NCI-H1417 (cell line): ENCODE measurements at regions not wholly inside any gene's neighbourhood (a gene's known extent, or its start where the extent isn't known, plus 50 kb on each side); places are given as distances from the start of the nearest gene placed in this dataset.
"Not testable (repeated sequence)": the region's sequence is repeated elsewhere in the genome, so short reads cannot be mapped to it uniquely, and the experiment has no call there.

Experiments
- DNase-seq, 3 experiments: peaks; one replicate each; lab custom pipeline; 2025; lab: John Stamatoyannopoulos, UW

DNA sequence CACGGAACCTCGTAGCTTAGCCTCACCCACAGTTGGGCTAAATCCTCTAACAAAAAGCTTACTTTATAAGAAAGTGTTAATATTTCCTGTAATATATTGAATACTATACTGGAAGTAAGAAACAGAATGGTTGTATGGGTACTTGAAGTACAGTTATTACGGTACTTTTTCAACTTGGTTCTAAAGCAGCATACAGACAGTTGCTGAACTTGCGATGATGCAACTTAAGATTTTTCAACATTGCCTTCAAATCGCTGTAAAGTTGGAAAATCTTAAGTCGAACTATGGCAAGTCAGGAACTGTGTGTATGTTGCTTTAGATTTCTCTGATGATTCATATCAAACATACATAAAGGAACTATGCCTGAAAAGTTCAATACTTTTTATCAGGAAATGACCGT is 204.4 kb upstream of the C2CD4B start:
- DNase-seq = no peak

DNA sequence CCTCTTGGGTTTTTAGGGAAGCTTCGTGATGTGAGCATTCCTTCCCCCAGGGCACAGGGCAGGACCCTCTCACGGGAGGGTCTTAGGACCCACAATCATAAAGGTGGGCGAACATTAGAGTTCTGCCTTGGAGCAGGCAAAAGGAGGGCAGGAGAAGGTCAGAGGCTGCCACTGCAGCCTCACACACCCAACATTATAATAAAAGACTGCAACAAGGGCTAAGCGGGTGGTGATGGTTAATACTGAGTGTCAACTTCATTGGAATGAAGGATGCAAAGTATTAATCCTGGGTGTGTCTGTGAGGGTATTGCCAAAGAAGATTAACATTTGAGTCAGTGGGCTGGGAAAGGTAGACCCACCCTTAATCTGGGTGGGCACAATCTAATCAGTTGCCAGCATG is 206.6 kb upstream of the C2CD4B start:
- not testable (repeated sequence) for DNase-seq

DNA sequence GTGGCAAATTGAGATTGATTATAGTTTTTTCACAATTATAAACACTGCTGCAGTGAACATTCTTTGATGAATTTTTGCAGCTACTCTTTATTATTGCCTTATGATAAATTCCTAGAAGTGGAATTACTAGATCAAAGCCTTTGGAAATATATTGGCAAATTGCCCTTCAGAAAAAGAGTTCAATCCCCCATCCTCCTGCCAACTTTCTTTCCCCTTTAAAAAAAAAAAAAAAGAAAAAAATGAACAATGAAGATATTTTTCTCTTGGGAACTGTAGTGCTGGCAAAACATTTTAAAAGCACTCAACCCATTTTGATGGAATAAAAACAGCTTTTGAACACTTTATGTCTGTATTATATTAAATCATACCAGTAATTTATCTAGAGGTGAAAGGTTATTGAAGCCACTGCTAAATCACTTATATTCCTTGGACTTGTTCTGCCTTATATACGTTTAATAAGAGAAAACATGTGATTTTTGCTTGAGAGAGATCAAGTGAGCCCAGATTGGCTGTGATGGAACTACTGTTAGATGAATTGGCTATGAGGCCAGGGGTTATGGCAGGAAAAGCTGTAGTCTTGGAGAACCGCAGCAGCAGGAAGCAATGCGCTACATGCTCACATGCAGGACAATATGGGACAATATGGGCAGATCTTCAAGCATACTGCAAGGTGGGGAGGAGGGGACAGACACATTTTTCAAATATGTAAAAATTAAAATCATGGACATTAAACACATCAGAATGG is 212.8 kb upstream of the C2CD4B start:
- no peak for DNase-seq

DNA sequence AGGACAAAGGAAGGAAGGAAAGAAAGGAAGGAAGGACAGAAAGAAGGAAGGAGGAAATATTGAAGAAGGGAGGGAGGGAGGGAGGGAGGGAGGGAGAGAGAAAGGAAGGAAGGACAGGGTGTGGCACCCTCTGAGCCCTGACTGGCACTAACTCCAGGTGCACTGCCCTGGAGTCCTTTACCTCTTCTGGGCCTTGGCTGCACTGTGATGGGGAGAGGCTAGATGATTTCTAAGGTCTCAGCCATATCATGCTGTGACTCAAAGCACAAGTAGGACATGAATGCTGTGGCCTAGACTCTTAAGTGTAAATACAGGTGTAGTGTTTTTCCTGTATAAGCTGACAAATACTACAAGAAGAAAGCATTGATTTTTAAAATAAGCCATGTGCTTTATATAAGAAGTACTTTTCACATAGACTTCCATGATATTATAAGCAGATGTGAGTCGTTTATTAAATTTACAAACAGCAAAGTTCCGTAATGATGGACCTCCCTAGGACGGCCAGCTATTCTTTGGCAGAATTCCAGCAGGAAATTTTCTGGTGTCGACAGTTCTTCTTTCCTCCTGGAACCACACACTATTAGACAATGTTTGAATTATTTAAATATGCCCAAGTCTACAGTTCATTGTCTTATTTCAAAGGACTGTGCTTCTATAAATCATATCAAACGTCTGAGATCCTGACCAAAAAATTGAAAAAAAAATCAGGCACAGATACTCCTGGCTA is 213.8 kb upstream of the C2CD4B start:
- no peak for DNase-seq

DNA sequence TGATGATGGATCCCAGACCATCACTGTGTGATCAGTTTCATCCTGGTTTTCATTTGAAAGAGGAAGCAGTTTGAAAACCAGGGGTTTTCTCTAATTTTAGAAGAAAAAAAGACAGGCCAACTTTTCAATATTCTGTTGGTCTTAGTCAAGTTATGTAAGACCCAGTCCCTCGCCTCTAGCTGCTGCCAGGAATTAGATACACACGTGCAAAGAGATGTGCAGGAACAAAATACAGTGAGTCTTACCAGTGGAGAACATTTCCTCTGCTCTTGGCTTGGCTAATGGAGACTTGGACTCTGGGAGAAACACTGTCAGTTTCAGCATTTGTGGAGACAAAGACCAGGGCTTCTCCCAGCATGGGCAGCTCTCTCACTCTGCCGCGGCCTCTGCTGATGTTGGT is 214.9 kb upstream of the C2CD4B start:
- no peak for DNase-seq

DNA sequence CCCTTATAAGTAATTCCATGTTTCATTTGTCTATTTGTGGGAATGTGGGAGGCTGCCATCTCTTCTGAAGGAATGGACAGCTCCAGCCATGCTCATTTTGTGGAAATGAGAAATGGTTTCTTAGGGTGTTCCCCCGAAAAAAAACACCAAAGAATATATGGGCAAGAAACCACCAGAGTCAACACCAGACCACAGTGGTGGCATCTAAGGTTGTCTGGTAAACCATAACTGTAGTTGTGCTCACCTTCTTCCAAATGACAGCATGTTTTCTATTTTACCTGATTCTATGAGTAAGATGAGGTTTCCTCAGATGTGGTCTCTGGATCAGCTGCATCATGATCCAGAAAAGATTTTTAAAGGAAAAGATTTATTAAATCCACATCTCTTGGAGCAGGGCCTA is 217.0 kb upstream of the C2CD4B start:
- DNase-seq = no peak

DNA sequence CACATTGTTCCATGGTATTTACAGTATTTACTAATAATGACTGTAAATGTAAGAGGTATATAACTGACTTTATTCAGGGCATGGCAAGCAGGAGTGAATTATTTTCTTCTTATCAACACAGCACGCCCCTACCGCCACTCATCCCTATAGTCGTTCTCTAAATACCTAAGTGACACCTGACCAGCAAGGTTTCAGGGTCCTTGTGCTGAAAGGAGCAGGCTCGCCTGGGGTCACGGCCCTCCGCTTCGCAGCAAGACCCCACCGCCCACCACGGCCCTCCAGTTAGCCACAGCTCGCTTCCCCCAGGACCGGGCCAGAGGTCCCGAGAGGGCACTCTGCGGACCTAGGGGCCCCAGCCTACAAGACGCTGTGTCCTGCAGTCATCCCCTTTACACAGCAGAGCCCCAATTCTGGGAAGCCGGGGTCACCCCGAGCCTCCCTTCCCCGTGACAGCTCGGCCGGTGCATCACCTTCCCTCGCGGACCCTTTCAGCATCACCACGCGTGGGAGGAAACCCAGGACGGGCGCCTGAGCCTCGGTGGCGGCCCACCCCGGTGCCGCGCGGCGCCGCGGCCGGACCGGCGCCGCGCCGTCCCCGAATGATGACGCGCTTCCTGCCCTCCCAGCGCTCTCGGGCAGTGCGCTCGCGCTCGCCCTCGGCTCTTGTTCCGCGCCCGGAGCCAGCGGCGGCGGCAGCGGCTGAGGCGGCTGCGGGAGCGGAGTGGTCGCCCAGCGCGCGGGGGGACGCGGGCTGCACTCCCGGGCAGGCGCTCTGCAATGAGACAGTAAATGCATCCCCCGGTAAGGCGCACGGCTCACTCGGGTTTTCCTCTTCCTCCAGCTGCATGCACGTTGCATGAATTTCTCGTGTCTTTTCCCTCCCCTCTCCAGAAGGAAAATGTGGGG is 225.1 kb upstream of the C2CD4B start, which contains the start of gene TLN2:
TLN2 (plus strand) TSS at position 666 of the 906 bp plus-strand sequence.
- peak; percentile 70 to 88 (median 87) for DNase-seq

DNA sequence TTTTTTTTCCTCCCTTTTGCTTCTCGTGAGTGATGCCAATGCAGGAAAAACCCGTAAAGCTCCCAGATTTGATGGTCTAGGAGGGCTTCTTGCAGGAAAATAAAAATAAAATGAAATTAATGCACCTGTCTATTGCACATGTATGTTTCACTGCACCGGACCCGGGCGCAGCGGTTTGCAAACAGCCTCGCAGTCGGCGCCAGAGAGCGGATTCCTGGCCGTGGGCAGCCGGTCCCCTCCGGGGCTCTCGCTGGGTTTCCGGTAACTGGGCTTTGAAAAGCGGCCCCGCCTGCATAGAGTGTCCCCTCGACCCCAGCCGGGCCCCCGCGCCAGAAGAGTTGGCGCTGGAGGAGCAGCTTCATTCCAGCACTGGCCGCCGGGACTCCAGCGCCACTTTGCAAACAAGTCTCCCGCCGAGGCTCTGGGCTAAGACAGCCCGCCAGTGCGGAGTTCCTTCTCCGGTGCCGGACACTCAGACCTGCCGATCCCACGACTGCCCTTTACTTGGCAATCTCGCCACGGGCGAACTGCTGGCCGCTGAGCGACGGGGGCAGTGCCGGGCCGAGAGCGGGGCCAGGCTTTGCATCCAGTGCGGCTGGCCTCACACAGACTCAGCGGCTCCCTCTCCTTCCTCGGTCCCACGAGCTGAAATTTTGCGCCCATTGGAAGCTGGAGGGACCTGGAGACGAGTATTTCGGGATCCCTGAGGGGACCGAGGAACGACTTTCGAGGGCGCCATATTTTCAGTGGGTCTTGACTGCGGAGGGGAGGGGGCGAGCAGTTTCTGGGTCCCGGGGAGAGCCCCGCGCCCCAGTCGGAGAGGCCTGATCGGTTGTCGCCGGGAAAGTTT is 225.9 kb upstream of the C2CD4B start:
- DNase-seq = peak; percentile 23 to 84 (median 77)

DNA sequence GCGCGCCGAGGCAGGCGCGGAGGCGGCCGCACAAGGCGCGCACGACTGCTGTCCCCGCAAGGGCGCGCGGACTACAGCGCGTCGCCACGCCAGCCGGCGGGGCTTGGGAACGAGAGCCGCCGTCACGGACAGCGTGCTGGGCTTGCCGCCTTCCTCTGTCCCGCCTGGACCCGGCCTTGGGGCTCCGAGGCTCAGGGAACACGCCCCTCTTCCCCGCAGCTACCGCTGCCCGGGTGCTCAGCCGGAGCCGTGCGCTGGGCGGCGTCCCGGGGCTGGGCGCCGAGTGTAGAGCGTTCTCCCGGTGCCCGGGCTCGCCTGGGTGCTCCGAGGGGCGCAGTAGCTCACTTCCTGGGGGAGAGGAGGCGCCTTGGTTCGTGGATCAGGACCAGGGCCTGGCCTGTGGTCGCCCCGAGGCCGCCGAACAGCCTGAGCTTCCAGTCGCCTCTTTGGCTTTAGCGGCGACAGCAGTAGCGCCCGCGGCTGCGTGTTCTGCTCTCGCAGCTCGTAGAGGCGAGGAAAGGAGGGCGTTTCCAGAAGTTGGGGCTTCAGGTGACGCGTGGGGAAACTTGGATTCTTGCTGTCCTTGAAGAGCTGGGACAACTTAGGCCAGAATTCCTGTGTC is 226.7 kb upstream of the C2CD4B start:
- peak; percentile 11 to 77 (median 70) for DNase-seq

DNA sequence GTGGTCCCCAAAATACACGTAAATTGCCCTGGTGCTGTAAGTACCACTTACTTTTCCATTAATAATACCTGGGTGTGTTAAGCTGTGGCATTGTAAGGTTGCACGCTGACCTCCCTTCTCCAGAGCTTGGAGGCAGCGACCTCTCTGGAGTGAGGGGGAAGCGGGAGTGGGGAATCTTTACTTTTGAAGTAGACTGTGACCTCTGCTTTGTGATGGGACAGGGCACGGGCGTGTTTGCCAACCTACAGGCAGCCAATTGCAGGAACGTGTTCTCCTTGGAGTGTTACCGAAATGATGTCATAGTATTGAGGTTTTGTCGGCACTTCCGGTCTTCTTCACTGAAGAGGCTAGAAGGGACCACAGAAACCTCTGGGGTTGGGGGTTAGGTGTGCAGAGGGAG is 227.3 kb upstream of the C2CD4B start:
- DNase-seq = peak in 1 of 3 experiments; percentile 51

DNA sequence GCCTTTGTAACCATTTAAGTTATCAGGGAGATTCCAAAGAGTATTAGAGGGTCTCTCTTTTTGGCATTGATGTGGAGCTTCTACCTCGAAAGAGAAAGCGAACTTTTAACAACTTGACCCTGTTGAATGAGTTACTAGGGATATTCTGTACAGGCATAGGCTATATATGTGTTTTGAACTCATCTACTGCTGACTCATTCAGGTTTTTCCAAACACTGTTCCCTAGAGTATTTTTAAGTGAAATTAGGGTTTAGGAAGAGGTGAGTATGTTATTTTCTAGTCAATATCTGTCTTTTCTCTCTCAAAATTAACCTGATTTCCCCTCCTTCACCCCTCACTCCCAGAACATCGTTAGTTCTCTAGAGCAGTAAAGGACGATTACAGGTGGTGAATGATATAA is 228.1 kb upstream of the C2CD4B start:
- DNase-seq = no peak

DNA sequence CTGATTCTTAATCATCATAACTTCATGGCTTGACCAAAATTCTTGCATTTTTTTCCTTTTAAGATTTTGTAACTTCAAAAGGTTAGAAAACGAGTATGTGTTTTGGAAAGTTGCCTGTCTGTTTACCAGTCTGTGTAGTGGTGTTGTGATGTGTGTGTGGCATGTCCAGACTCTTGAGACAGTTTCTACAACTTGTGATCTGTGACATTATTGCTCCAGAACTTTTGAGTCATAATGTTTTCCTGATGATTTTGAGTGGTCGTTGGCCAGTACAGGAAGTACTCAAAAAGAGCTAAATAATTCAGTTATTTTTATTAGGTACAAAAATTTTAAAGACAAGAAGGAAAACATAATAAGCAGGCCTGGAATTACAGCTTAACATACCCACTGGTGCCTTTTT is 229.0 kb upstream of the C2CD4B start:
- DNase-seq = no peak

DNA sequence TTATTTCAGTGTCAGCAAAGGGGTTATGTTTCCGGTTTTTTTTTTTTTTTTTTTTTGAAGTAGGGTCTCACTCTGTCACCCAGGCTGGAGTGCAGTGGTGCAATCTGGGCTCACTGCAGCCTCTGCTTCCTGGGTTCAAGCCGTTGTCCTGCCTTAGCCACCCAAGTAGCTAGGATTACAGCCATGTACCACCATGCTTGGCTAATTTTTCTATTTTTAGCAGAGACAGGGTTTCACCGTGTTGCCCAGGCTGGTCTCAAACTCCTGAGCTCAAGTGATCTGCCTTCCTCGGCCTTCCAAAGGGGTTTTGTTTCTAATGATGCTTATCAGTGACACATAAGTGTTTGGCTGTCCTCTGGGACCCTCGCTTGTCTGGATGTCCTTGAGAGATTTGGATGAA is 235.7 kb upstream of the C2CD4B start:
- no peak for DNase-seq

DNA sequence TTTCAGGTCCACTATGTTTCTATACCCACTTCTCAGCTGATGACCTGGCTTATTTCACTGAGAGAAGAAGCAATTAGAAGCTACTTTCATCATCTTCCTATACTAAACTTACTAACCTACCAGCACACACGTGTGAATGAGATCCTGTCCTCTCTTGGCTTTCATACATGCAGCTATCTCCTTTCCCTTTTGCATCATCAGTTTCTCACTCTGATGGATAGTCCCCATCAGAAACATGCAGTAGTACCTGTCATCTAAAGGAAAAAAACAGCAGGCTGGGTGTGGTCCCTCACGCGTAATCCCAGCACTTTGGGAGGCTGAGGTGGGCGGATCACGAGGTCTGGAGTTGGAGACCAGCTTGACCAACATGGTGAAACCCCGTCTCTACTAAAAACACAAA is 237.6 kb upstream of the C2CD4B start:
- DNase-seq = peak in 1 of 3 experiments; percentile 28

DNA sequence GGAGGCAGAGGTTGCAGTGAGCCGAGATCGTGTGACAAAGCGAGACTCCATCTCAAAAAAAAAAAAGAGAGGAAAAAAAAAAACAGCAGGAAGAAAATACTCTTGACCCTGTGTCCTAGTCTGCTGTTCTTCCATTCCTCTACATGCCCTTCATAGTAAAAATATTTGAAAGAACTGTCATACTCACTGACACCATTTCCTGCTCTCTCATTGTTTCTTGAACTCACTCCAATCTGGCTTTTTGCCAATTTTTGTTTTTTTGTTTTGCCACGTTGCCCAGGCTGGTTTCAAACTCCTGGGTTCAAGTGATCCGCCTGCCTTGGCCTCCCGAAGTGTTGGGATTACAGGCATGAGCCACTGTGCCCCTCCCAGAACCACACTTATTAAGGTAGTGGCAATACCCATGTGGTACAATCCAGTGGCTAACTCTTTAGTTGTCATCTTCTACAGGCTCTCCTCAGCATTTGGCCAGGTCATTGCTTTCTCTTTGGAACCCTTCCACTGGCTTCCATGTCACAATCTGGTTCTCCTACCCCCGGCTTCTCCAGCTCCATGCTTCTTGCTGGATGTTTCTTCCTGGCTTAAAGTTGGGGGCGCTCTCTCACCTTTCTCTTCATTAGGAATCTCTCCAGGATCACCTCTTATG is 238.2 kb upstream of the C2CD4B start:
- DNase-seq = no peak

DNA sequence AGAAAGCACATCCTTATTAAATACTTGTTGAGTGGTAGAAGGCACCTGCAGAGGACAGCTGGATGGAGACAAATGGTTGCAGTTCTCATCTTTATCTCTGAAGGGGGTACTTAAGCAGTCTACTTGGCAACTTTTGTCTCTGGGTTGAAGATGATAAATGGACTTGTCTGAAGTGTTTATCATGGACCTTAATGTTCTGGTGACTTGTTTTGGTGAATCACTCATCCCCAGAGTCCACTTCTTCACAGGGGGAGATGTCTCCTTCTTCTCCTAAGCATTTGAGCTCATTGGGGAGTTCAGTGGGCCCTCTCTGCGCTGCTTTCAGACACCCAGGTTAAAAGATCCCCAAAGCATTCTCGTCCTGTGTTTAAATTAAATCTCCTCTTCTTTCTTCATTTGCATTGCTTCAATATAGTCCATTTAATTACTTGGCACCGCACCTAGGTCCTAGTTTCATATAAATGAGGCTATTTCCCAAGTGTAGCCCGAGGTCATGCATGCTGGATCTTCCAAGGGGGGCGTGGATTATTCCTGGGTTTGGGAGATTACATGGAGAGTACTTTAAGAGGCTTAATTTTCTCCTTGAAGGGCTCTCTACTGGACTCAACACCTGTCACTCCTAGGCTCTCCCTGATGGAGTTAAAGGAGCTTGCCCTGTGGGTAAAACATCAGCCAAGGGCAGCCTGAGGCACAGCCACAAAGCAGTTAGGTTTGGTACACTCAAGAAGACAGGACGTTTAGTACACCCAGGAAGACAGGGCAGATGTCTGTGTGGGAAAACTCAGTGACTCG is 239.3 kb upstream of the C2CD4B start:
- DNase-seq = peak; percentile 17 to 89 (median 75)

DNA sequence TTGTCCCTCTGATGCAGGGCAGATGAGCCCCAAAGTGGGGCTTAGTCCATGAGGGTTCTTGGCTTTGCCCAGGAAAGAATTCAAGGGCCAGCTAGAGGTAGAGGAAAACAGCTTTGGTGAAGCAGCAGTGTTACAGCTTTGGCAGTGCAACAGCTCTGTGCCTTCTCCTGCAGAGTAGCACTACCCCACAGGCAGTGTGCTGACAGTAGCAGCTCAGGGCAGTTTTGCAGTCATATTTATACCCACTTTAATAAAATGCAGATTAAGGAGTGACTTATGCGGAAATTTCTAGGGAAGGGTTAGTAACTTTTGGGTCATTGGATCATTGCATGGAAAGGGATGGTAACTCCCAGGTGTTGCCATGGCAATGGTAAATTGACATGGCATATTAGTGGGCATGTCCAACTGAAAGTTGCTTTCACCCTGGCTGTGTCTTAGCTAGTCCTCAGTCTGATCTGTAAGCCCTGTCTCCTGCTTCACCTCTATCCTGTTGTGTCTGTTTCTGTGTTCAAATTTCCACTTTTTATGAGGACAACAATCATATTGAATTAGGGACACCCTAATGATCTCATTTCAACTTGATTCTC is 241.3 kb upstream of the C2CD4B start:
- DNase-seq = no peak

DNA sequence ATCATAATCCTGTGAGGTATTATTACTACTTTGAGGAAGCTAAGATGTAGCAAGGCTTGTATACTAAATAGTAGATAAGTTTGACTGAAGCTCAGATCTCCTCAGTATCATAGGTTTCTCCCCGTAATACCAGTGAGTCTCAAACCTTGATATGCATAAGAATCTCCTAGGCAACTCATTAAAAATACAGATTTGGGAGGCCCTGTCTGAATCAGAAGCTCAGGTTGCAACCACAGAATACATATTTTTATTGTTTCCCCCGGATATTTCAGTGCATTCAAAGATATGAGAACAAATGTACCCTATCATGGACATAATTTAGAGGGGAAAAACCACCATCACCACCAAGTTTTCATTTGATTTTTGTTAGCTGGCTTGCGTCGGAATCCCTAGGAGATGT is 242.1 kb upstream of the C2CD4B start:
- no peak for DNase-seq

DNA sequence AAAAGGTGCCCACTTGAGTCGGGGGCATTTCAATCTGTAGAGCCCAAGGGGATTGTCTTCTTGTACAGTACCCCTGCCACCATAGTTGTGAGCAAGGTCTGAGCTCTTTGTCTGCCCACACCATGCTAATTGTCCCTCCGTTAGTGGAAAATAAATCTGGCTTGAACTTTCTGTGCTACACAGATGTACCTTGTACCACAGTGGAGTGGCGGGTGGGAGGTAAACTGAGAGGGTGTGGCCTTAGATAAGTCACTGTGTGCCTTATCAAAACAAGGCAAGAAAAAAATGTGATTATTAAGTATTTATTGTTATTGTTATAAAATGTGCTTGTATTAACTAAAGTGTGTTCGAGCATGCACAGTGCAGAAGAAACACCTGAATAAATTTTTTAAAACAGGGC is 242.9 kb upstream of the C2CD4B start:
- DNase-seq = no peak
